OCI-LY7 (cell line): ENCODE measurements at regions not wholly inside any gene's neighbourhood (a gene's known extent, or its start where the extent isn't known, plus 50 kb on each side); places are given as distances from the start of the nearest gene placed in this dataset.

Source experiments
- BruUV-seq: library from RNA; stranded (reverse); fragments of 400-500 nt; replicated peaks from 2 replicates; lab custom pipeline; 2021; lab: Mats Ljungman, UMichigan
- CTCF ChIA-PET: fragments of 300-600 bp; sonication (Branson Sonifier 250); formaldehyde crosslinking; loops from one replicate; lab custom pipeline; 2022; ENCODE audit warnings: antibody characterized with exemption; ENCODE audit not compliant: unreplicated experiment; lab: Charles Lee
- POLR2A ChIA-PET: fragments of 300-600 bp; sonication (Branson Sonifier 250); formaldehyde crosslinking; loops from one replicate; lab custom pipeline; 2022; ENCODE audit warnings: antibody characterized with exemption; lab: Charles Lee
- DNase-seq: peaks from one replicate; pipeline ENCODE4 v3.0.0-alpha.2; 2015; ENCODE audit warnings: low spot score
- H2AFZ ChIP-seq: fragments of 200-600 bp; sonication (generic), shearing (Covaris generic); 2 replicates; pipeline ENCODE4 v1.6.1; 2014; ENCODE audit warnings: mild to moderate bottlenecking, antibody characterized with exemption, low read length, moderate library complexity
- H3K27ac ChIP-seq: fragments of 200-600 bp; sonication (generic); 2 replicates; pipeline ENCODE4 v1.5.1; 2014; ENCODE audit warnings: mixed run types, low read depth, mild to moderate bottlenecking, moderate library complexity, low read length, inconsistent platforms; ENCODE audit not compliant: poor library complexity, severe bottlenecking
- H3K36me3 ChIP-seq: fragments of 200-600 bp; sonication (generic); 2 replicates; pipeline ENCODE4 v1.6.1; 2014; ENCODE audit warnings: mild to moderate bottlenecking, antibody characterized with exemption, low read length, moderate library complexity, mixed read lengths; ENCODE audit not compliant: insufficient read depth
- H3K4me1 ChIP-seq: fragments of 200-600 bp; sonication (generic); 2 replicates; pipeline ENCODE4 v1.5.1; 2014; ENCODE audit warnings: mild to moderate bottlenecking, low read length; ENCODE audit not compliant: insufficient read depth, poor library complexity, severe bottlenecking
- H3K4me2 ChIP-seq: fragments of 200-600 bp; sonication (generic); 2 replicates; pipeline ENCODE4 v1.6.1; 2014; ENCODE audit warnings: mild to moderate bottlenecking, low read length
- H3K4me3 ChIP-seq: fragments of 200-600 bp; sonication (generic); 2 replicates; pipeline ENCODE4 v1.5.1; 2014; ENCODE audit warnings: mild to moderate bottlenecking, low read depth, low read length; ENCODE audit not compliant: poor library complexity, severe bottlenecking
- H3K79me2 ChIP-seq: fragments of 200-600 bp; sonication (generic); 2 replicates; pipeline ENCODE4 v1.6.1; 2016; ENCODE audit warnings: low read depth, mild to moderate bottlenecking, low read length, moderate library complexity, mixed read lengths; ENCODE audit not compliant: insufficient read depth
- H3K9me2 ChIP-seq: fragments of 200-600 bp; sonication (generic); 2 replicates; pipeline ENCODE4 v1.6.1; 2016; ENCODE audit warnings: mild to moderate bottlenecking, low read length, mixed read lengths; ENCODE audit not compliant: insufficient read depth
- H3K9me3 ChIP-seq: fragments of 200-600 bp; sonication (generic); 2 replicates; pipeline ENCODE4 v1.6.1; 2014; ENCODE audit warnings: mild to moderate bottlenecking, mixed run types, low read length, mixed read lengths
- H4K20me1 ChIP-seq: fragments of 200-600 bp; sonication (generic); 2 replicates; pipeline ENCODE4 v1.6.1; 2014; ENCODE audit warnings: mild to moderate bottlenecking, antibody characterized with exemption, low read length, moderate library complexity, mixed read lengths; ENCODE audit not compliant: insufficient read depth
- CTCF ChIP-seq: fragments of 200-600 bp; sonication (generic); conservative IDR thresholded peaks from 2 replicates; pipeline ENCODE4 v1.5.1; 2014; ENCODE audit warnings: mild to moderate bottlenecking, antibody characterized with exemption, low read length, moderate library complexity, mixed read lengths
- EZH2phosphoT487 ChIP-seq: fragments of 200-600 bp; sonication (generic); IDR thresholded peaks from 2 replicates; pipeline ENCODE4 v1.6.1; 2018; ENCODE audit warnings: low read depth, borderline replicate concordance, mild to moderate bottlenecking, mixed run types, antibody characterized with exemption, low read length, moderate library complexity, mixed read lengths
- intact Hi-C: fragments of 100-400 bp; cut with micrococcal nuclease; formaldehyde crosslinking; loops from one replicate; pipeline ENCODE4 v1.10.0; 2022; ENCODE audit not compliant: unreplicated experiment

GRCh38 chr20:48031122-48031521, 245.8 kb upstream of the SULF2 start:
- Histone ChIP-seq H3K27ac (no peak overlapping the region), H3K9me3 (no peaks in the 10 kb centered on the region), H3K36me3 (no peaks in the 10 kb centered on the region), H2AFZ (peak overlapping the region; percentile 7; the same call in 1 of the 2 replicates), H3K9me2 (no peaks in the 10 kb centered on the region), H3K4me2 (no peak overlapping the region), H3K79me2 (no peaks in the 10 kb centered on the region), H3K4me3 (no peak overlapping the region), H3K4me1 (peaks cover 22% of the 10 kb centered on the region), H4K20me1 (no peaks in the 10 kb centered on the region)
- ChIA-PET CTCF (interaction anchor here (0.7 kb wide), 1 partner anchor 12 kb away, joined by 3 read pairs; no protein-coding TSS in a partner anchor), POLR2A (interaction anchor here (1.1 to 1.5 kb wide), 2 partner anchors 9 to 47 kb away, joined by 3 read pairs; no protein-coding TSS in a partner anchor)
- TF ChIP-seq CTCF (no peak), EZH2phosphoT487 (no peak)
- intact Hi-C loops: no loop called here
- DNase-seq: no peak
- no TSS peak for BruUV-seq

GRCh38 chr20:48026981-48027592, 241.8 kb upstream of the SULF2 start:
- peaks cover 47% of the 10 kb centered on the region for H3K4me1 ChIP-seq
- POLR2A ChIA-PET: interaction anchor here (0.9 kb wide), 1 partner anchor 25 kb away, joined by 3 read pairs; no protein-coding TSS in a partner anchor
- no peak overlapping the region for H3K27ac ChIP-seq
- TF ChIP-seq EZH2phosphoT487 (no peak), CTCF (no peak)
- H3K79me2 ChIP-seq: no peaks in the 10 kb centered on the region
- H2AFZ ChIP-seq: peak overlapping the region; percentile 77; the same call in 1 of the 2 replicates
- intact Hi-C loops: no loop called here
- peaks cover 7% of the 10 kb centered on the region; the same call in 1 of the 2 replicates for H3K9me3 ChIP-seq
- no peaks in the 10 kb centered on the region; the same call in 1 of the 2 replicates for H3K36me3 ChIP-seq
- peak; percentile 55 for DNase-seq
- no TSS peak for BruUV-seq
- H4K20me1 ChIP-seq: no peaks in the 10 kb centered on the region
- H3K4me3 ChIP-seq: no peak overlapping the region
- CTCF ChIA-PET: no interaction called here
- no peaks in the 10 kb centered on the region for H3K9me2 ChIP-seq
- peak overlapping the region; percentile 38; the same call in 1 of the 2 replicates for H3K4me2 ChIP-seq

- no peaks in the 10 kb centered on the region for H3K9me2 ChIP-seq
- BruUV-seq: no TSS peak
- no peaks in the 10 kb centered on the region for H3K79me2 ChIP-seq
- H4K20me1 ChIP-seq: no peaks in the 10 kb centered on the region
- intact Hi-C loops: loop anchor here (2.0 kb wide), 1 partner anchor 23 kb away; no protein-coding TSS in a partner anchor
- TF ChIP-seq EZH2phosphoT487: no peak
- no peak for TF ChIP-seq CTCF
- H3K36me3 ChIP-seq: no peaks in the 10 kb centered on the region; the same call in 1 of the 2 replicates
- peaks cover 7% of the 10 kb centered on the region; the same call in 1 of the 2 replicates for H3K9me3 ChIP-seq
- H3K4me2 ChIP-seq: peak overlapping the region; percentile 47
- H3K4me1 ChIP-seq: peaks cover 40% of the 10 kb centered on the region
- H3K27ac ChIP-seq: no peak overlapping the region
- no peak for DNase-seq
- POLR2A ChIA-PET: no interaction called here
- H3K4me3 ChIP-seq: no peak overlapping the region
- CTCF ChIA-PET: no interaction called here
- peak overlapping the region; percentile 94 for H2AFZ ChIP-seq
Observed at GRCh38 chr20:48025661-48026060, 240.4 kb upstream of the SULF2 start.
